ENCODE measurements at regions not wholly inside any gene's neighbourhood (a gene's known extent, or its start where the extent isn't known, plus 50 kb on each side); places are given as distances from the start of the nearest gene placed in this dataset.
"Not testable (repeated sequence)": the region's sequence is repeated elsewhere in the genome, so short reads cannot be mapped to it uniquely, and the experiment has no call there.

DNA sequence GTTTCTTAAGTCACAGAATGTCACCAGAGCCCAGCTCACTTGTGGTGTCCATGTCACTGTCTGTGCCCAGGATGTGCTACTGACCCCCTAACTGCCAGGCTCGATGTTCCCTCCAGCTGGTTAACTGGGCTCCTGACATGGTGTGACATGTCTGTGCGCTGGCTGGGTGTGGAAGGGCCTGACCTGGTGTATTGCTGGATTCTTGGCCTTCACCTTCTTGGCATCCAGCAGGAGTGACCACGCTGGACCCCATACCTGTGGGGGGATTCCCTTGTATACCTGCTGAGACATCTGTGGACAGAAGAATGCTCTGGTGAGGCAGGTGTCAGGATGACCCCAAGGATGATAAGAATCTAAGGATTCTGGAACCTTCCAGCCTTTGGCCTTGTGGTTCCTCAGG, 1690.1 kb downstream of the TP53TG3F start:
- TF ChIP-seq, protein P1, sequence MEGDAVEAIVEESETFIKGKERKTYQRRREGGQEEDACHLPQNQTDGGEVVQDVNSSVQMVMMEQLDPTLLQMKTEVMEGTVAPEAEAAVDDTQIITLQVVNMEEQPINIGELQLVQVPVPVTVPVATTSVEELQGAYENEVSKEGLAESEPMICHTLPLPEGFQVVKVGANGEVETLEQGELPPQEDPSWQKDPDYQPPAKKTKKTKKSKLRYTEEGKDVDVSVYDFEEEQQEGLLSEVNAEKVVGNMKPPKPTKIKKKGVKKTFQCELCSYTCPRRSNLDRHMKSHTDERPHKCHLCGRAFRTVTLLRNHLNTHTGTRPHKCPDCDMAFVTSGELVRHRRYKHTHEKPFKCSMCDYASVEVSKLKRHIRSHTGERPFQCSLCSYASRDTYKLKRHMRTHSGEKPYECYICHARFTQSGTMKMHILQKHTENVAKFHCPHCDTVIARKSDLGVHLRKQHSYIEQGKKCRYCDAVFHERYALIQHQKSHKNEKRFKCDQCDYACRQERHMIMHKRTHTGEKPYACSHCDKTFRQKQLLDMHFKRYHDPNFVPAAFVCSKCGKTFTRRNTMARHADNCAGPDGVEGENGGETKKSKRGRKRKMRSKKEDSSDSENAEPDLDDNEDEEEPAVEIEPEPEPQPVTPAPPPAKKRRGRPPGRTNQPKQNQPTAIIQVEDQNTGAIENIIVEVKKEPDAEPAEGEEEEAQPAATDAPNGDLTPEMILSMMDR (IDR thresholded peaks at IDR 0.05; ENCODE audit: insufficient read depth, low read depth, low read length, missing control alignments) = no peak
- DNase-seq (ENCODE audit: low read depth) = no peak

DNA sequence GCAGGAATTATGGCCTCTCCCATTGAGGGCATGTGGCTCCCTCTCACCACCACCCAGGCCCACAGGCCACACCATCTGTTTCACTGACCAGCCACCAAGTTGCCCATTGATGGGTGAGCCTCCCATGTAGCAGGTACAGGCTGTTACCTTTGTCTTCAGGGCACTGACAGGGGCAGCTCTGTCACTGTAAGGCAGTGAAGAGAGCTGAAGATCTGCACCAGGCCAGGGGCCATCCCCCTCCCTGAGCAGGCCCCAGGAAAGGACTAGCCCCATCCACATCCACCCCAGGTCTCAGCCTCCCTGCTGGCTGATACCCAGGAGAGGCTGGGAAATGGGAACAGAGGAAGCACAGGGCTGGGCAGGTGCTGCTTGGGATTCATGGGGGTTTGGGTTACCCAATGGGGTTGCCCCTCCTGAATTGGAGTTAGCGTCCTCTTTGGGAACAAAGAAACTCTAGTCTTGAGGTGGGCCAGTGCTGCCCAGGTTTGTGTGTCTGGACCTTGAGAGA, 1691.4 kb downstream of the TP53TG3F start:
- no peak overlapping the region for H3K4me3 ChIP-seq (ENCODE audit: low read length)
- TF ChIP-seq, protein P1 (IDR thresholded peaks at IDR 0.05; ENCODE audit: insufficient read depth, low read depth, low read length, missing control alignments) = no peak

More for the DNA sequence above, 1690.1 kb downstream of the TP53TG3F start:
- H3K4me3 ChIP-seq (ENCODE audit: low read length) = no peak overlapping the region

DNA sequence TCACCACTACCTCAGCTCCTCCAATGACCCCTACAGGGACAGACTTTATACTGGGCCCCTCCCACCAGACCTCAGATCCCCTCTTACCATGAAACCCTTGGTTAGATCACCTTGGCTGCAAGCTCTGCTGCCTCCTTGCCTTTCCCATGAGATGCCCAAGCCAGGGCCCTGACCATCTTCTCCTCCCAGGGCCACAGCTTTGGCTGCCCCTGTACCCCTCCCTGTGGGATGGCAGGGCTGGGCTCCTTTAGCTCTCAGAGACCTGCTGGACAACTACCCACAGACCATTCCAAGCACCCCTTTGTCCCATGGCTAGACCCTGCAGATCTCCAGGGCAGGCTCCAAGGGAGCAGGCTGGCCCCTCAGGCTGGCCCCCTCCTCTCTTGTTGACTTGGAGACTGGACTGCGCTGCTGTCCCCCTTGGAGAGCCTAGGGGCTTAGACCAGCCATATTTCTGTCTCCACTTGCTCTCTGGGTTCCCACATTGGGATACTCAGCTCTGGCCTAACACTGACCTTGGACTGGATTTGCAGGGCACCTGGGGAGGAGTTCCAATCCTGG, 1692.7 kb downstream of the TP53TG3F start:
- TF ChIP-seq, protein P1 (IDR thresholded peaks at IDR 0.05; ENCODE audit: insufficient read depth, low read depth, low read length, missing control alignments) = no peak
- no peak for DNase-seq (ENCODE audit: low read depth)
- no peak overlapping the region for H3K4me3 ChIP-seq (ENCODE audit: low read length)

More for the DNA sequence above, 1691.4 kb downstream of the TP53TG3F start:
- no peak for DNase-seq (ENCODE audit: low read depth)

DNA sequence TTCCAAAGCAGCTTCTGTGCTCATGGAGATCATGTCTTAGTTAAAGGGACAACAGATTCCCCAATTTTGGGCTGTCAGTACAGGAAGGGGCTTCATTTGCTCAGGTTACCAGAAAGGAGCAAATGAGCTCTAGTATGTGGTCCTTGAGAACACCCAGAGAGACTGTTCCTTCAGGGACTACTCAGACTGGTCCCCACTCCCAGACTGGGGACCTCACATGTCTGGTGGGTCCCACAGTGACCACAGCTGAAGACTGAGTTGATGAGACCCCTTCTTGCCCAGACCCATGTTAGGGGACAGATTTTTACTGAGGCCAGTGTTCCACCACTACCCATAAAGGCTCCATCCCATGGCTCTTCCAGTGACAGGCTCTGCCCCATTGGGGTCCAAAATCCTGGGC, 1695.2 kb downstream of the TP53TG3F start:
- TF ChIP-seq, protein P1 (IDR thresholded peaks at IDR 0.05; ENCODE audit: insufficient read depth, low read depth, low read length, missing control alignments) = no peak
- no peak overlapping the region for H3K4me3 ChIP-seq (ENCODE audit: low read length)
- no peak for DNase-seq (ENCODE audit: low read depth)

DNA sequence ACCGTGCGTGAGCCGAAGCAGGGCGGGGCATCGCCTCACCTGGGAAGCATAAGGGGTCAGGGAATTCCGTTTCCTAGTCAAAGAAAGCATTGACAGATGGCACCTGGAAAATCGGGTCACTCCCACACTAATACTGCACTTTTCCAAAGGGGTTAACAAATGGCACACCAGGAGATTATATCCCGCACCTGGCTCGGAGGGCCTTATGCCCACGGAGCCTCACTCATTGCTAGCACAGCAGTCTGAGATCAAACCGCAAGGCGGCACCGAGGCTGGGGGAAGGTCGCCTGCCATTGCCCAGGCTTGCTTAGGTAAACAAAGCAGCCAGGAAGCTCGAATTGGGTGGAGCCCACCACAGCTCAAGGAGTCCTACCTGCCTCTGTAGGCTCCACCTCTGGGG, 1698.1 kb downstream of the TP53TG3F start:
- not testable (repeated sequence) for DNase-seq (ENCODE audit: low read depth); H3K4me3 ChIP-seq (ENCODE audit: low read length)

DNA sequence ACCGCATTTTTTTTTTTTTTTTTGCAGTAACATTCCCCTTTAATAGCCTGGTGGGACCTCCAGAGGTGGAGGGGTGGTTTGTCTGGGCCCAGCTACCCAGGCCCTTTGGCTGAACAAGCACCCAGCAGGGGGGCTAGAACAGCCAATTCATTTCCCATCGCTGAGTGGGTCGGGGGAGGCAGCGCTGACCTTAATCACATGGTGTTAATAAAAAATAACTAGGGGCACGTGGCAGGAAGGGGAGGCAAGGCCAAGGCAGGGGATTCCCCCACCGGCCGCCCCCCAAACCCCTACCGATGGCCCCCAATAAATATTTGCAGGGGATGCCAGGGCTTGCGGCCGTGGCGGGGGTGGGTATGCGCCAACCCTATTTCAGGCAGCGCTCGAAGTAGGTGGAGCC, 1709.9 kb downstream of the TP53TG3F start:
- not testable (repeated sequence) for H3K4me3 ChIP-seq (ENCODE audit: low read length); DNase-seq (ENCODE audit: low read depth)

DNA sequence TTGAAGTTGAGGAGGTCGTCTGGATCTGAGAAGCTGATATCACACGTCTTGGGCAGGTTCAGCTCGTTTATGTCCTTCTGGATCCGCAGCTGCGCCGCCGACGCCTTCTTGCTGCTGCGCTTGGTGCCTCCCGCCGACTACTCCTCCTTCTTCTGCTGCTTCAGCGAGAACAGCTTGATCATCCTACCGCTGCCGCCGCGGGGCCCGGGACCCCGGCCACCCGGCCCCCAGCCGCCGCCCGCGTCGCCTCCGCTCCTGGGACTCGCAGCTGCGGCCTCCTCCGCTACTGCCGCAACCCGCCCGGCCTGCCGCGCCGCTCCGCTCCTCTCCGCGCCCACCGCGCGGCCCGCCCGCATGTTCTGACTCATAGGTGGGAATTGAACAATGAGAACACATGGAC, 1710.6 kb downstream of the TP53TG3F start:
- H3K4me3 ChIP-seq (ENCODE audit: low read length); DNase-seq (ENCODE audit: low read depth): not testable (repeated sequence)

DNA sequence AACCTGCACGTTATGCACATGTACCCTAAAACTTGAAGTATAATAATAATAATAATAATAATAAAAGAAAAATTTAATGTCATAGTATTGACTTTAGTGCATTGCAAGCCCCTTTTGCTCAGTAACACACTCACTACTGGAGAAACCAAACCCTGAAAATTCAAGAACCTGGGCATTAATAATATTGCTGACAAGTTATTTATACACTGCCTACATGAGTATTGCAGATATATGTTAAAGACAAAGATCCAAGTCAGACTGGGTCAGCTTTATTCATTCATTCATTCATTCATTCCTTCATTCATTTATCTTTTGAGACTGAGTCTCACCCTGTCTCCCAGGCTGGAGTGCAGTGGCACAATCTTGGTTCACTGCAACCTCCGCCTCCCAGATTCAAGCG, 1711.2 kb downstream of the TP53TG3F start:
- TF ChIP-seq, protein P1 (IDR thresholded peaks at IDR 0.05; ENCODE audit: insufficient read depth, low read depth, low read length, missing control alignments) = no peak

DNA sequence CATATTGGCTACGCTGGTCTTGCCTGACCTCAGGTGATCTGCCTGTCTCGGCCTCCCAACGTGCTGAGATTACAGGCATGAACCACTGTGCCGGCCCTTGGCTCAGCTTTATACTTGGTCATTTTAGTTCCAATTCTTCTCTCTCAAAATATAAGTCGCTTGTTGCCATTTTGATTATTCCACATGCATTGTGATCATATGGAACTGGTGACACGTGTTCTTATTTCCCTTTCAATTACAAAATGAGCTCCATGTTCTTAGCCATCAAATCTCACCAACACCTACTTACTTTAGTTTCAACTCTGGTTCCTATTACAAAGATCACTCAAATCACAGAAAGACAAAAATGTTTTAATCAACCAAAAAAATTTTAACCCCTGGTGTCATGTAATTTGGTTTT, 1711.7 kb downstream of the TP53TG3F start:
- no peak overlapping the region for H3K4me3 ChIP-seq (ENCODE audit: low read length)
- TF ChIP-seq, protein P1 (IDR thresholded peaks at IDR 0.05; ENCODE audit: insufficient read depth, low read depth, low read length, missing control alignments) = no peak
- no peak for DNase-seq (ENCODE audit: low read depth)

More for the DNA sequence above, 1711.2 kb downstream of the TP53TG3F start:
- DNase-seq (ENCODE audit: low read depth) = no peak
- no peak overlapping the region for H3K4me3 ChIP-seq (ENCODE audit: low read length)
